ENCODE measurements at regions not wholly inside any gene's neighbourhood (a gene's known extent, or its start where the extent isn't known, plus 50 kb on each side); places are given as distances from the start of the nearest gene placed in this dataset.

DNA sequence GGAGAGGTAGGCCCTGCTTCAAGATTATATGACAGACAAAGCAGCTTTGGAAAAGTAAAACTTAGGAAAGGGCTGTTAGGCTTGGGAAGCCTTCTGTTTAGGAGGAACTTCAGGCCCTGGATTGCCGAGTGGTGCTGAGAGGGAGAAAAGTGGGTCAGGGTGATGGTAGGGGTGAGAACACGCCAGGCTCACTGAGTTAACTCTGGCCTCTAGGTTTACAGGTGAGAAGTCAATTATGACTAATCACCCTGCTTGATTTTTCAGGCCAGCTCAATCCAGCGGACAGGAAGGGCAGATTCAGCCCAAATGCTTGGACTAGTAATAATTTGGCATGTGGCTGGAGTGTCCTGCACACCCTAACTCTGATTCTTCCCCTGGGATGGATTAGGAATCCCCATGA, 365.1 kb upstream of the LMCD1 start:
- no peaks in the 10 kb centered on the region for H3K79me2 ChIP-seq (ENCODE audit: insufficient read depth)
- H4K20me1 ChIP-seq (ENCODE audit: insufficient read depth) = no peaks in the 10 kb centered on the region
- no peak overlapping the region for H3K4me2 ChIP-seq (ENCODE audit: unreplicated experiment)
- H3F3A ChIP-seq (ENCODE audit: insufficient read depth) = no peaks in the 10 kb centered on the region
- no peak overlapping the region for H3K9ac ChIP-seq
- no peaks in the 10 kb centered on the region for H3K9me2 ChIP-seq (ENCODE audit: insufficient read depth)
- H3K4me1 ChIP-seq (ENCODE audit: insufficient read depth) = no peaks in the 10 kb centered on the region
- in situ Hi-C loops (cut with MboI) = no loop called here
- H3K4me3 ChIP-seq = no peak overlapping the region
- H3K27me3 ChIP-seq (replicated peaks; ENCODE audit: insufficient read depth) = no peaks in the 10 kb centered on the region
- no peak for TF ChIP-seq EZH2phosphoT487 (IDR thresholded peaks at IDR 0.05; ENCODE audit: insufficient read depth, low read depth)
- TF ChIP-seq EZH2 (IDR thresholded peaks at IDR 0.05; ENCODE audit: insufficient read depth, poor library complexity, severe bottlenecking) = no peak
- no peak for DNase-seq
- H3K36me3 ChIP-seq (ENCODE audit: low read depth) = no peaks in the 10 kb centered on the region
- H2AFZ ChIP-seq = no peak overlapping the region
- H3K27ac ChIP-seq = no peak overlapping the region
- WGBS, 2 experiments (ENCODE audit: low coverage in 1 of 2, low lambda C conversion rate in 2 of 2, missing lambda C conversion rate in 2 of 2) = 47 to 52% methylated on average over 3 of the region's 3 CpGs
- no peaks in the 10 kb centered on the region for H3K9me3 ChIP-seq (ENCODE audit: low read depth)

DNA sequence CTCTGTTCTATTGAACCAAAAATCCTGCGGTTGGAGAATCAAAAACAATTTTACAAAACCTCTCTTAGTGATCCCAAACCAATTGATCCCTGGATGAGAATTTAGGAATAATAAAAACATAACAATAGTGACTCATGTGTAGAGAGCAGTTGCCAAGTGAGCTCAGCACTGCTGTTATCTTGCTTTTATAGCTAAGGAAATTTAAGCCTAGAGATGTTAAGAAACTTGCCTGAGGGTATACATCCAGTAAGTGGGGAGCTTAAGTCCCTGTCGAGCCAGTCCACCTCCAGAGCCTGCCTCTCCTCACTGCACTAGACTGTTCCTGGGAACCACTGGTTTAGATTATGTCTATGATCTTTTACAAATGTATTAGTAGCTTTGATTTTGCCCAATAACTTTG, 358.4 kb upstream of the LMCD1 start:
- Histone ChIP-seq H3K79me2 (ENCODE audit: insufficient read depth) (no peaks in the 10 kb centered on the region), H3K4me3 (no peak overlapping the region), H3F3A (ENCODE audit: insufficient read depth) (no peaks in the 10 kb centered on the region), H3K27ac (no peak overlapping the region), H3K27me3 (replicated peaks; ENCODE audit: insufficient read depth) (no peaks in the 10 kb centered on the region), H3K9me2 (ENCODE audit: insufficient read depth) (no peaks in the 10 kb centered on the region), H2AFZ (no peak overlapping the region), H3K9me3 (ENCODE audit: low read depth) (no peaks in the 10 kb centered on the region), H4K20me1 (ENCODE audit: insufficient read depth) (no peaks in the 10 kb centered on the region), H3K4me2 (ENCODE audit: unreplicated experiment) (no peak overlapping the region), H3K9ac (no peak overlapping the region), H3K4me1 (ENCODE audit: insufficient read depth) (peaks cover 4% of the 10 kb centered on the region), H3K36me3 (ENCODE audit: low read depth) (no peaks in the 10 kb centered on the region)
- peak; percentile 36 for DNase-seq
- in situ Hi-C loops (cut with MboI) = no loop called here
- TF ChIP-seq EZH2 (IDR thresholded peaks at IDR 0.05; ENCODE audit: insufficient read depth, poor library complexity, severe bottlenecking) = no peak
- TF ChIP-seq EZH2phosphoT487 (IDR thresholded peaks at IDR 0.05; ENCODE audit: insufficient read depth, low read depth) = no peak
- WGBS, 2 experiments (ENCODE audit: low coverage in 1 of 2, low lambda C conversion rate in 2 of 2, missing lambda C conversion rate in 2 of 2) = 18 to 25% methylated on average over 2 of the region's 2 CpGs

DNA sequence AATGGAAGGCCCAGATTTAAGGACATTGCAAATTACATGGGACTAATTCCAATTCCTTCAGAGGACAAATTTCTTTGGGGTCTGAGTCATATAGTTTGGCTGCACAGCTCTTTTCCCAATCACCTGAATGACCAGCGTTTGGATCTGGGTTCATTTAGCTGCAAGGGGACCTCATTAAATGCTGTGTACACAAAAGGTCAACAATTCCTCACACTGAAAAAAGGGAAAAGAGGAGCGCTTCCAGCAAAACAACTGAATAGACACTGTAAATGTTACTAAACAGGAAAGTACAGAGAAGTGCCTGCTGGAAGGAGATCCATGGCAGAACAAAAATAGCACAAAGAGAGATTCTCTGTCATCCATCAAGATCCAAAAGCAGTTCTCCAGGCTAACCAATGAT, 356.0 kb upstream of the LMCD1 start:
- peaks cover 4% of the 10 kb centered on the region for H3K4me1 ChIP-seq (ENCODE audit: insufficient read depth)
- H3K36me3 ChIP-seq (ENCODE audit: low read depth) = no peaks in the 10 kb centered on the region
- DNase-seq = no peak
- H3K9me2 ChIP-seq (ENCODE audit: insufficient read depth) = no peaks in the 10 kb centered on the region
- no peak overlapping the region for H3K27ac ChIP-seq
- no peaks in the 10 kb centered on the region for H4K20me1 ChIP-seq (ENCODE audit: insufficient read depth)
- in situ Hi-C loops (cut with MboI) = no loop called here
- no peak overlapping the region for H3K4me3 ChIP-seq
- H2AFZ ChIP-seq = no peak overlapping the region
- TF ChIP-seq EZH2phosphoT487 (IDR thresholded peaks at IDR 0.05; ENCODE audit: insufficient read depth, low read depth) = no peak
- TF ChIP-seq EZH2 (IDR thresholded peaks at IDR 0.05; ENCODE audit: insufficient read depth, poor library complexity, severe bottlenecking) = no peak
- no peak overlapping the region for H3K9ac ChIP-seq
- 56 to 75% methylated on average over 2 of the region's 2 CpGs for WGBS, 2 experiments (ENCODE audit: low coverage in 1 of 2, low lambda C conversion rate in 2 of 2, missing lambda C conversion rate in 2 of 2)
- no peaks in the 10 kb centered on the region for H3K27me3 ChIP-seq (replicated peaks; ENCODE audit: insufficient read depth)
- no peaks in the 10 kb centered on the region for H3K79me2 ChIP-seq (ENCODE audit: insufficient read depth)
- no peaks in the 10 kb centered on the region for H3F3A ChIP-seq (ENCODE audit: insufficient read depth)
- H3K4me2 ChIP-seq (ENCODE audit: unreplicated experiment) = no peak overlapping the region
- no peaks in the 10 kb centered on the region for H3K9me3 ChIP-seq (ENCODE audit: low read depth)

DNA sequence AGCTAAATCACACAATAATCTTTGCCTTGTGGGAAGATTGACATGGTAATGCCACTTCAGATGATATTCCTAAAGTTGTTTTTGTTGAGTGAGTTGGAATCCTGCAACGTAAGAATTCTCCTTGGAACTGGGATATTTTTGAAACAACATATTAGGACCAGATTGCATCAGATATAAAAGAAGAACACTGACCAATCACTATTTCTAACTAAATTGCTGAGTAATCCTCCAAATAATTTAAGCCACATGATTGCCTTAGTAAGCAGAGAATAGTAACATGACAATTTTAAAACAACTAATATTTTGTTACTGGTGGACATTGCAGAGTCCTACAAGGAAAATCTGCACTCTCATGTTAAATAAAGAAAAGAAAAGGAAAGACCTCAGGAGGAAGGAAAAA, 353.9 kb upstream of the LMCD1 start:
- Histone ChIP-seq H4K20me1 (ENCODE audit: insufficient read depth) (no peaks in the 10 kb centered on the region), H3K9me3 (ENCODE audit: low read depth) (no peaks in the 10 kb centered on the region), H3K79me2 (ENCODE audit: insufficient read depth) (no peaks in the 10 kb centered on the region), H3K4me1 (ENCODE audit: insufficient read depth) (peaks cover 4% of the 10 kb centered on the region), H3K4me3 (no peak overlapping the region), H3K36me3 (ENCODE audit: low read depth) (no peaks in the 10 kb centered on the region), H3K27me3 (replicated peaks; ENCODE audit: insufficient read depth) (no peaks in the 10 kb centered on the region), H2AFZ (peak overlapping the region; percentile 39), H3K27ac (0 out of 2 replicates have a peak overlapping the region, but pooled peaks have one; percentile 24), H3K9me2 (ENCODE audit: insufficient read depth) (no peaks in the 10 kb centered on the region), H3F3A (ENCODE audit: insufficient read depth) (no peaks in the 10 kb centered on the region), H3K9ac (no peak overlapping the region), H3K4me2 (ENCODE audit: unreplicated experiment) (no peak overlapping the region)
- whole genome bisulfite sequencing, 2 experiments (ENCODE audit: low coverage in 1 of 2, low lambda C conversion rate in 2 of 2, missing lambda C conversion rate in 2 of 2) = 5 to 14% methylated on average over 1 of the region's 1 CpG
- no peak for TF ChIP-seq EZH2 (IDR thresholded peaks at IDR 0.05; ENCODE audit: insufficient read depth, poor library complexity, severe bottlenecking)
- TF ChIP-seq EZH2phosphoT487 (IDR thresholded peaks at IDR 0.05; ENCODE audit: insufficient read depth, low read depth) = no peak
- in situ Hi-C loops (cut with MboI) = no loop called here
- peak; percentile 55 for DNase-seq

DNA sequence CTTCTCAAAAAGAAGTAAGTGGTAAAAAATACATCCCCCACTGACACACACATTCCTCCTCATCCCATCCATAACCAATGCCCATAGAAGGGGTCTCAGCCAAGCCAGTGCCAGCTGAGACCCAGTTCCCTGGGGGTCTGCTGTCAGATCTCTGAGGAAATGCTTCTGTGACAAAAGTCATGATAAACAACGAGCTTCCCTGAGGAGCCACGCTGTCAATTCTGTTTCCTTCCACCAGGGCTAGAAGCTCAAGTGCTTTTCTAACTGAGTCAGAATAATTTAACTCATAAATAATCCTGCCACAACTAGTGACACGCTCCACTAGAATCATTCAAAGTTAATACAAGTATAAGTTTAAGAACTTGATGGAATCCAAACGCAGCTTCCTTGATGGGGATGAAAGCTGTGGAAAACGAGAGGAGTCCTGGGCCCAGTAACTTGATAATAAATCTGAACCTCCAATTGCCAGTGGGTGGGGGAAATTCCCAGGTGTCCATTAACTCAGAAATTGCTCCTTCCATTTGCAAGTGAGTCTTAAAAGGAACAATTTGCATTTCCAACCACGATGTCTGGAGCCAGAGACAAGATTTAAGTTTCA, 348.7 kb upstream of the LMCD1 start:
- no peak overlapping the region for H3K27ac ChIP-seq
- no peaks in the 10 kb centered on the region for H3K36me3 ChIP-seq (ENCODE audit: low read depth)
- H3K9me2 ChIP-seq (ENCODE audit: insufficient read depth) = no peaks in the 10 kb centered on the region
- no peaks in the 10 kb centered on the region for H4K20me1 ChIP-seq (ENCODE audit: insufficient read depth)
- WGBS, 2 experiments (ENCODE audit: low coverage in 1 of 2, low lambda C conversion rate in 2 of 2, missing lambda C conversion rate in 2 of 2) = 44 to 49% methylated on average over 6 of the region's 6 CpGs
- H3F3A ChIP-seq (ENCODE audit: insufficient read depth) = no peaks in the 10 kb centered on the region
- no peak for DNase-seq
- in situ Hi-C loops (cut with MboI) = no loop called here
- H3K9ac ChIP-seq = no peak overlapping the region
- H3K9me3 ChIP-seq (ENCODE audit: low read depth) = no peaks in the 10 kb centered on the region
- TF ChIP-seq EZH2 (IDR thresholded peaks at IDR 0.05; ENCODE audit: insufficient read depth, poor library complexity, severe bottlenecking) = no peak
- TF ChIP-seq EZH2phosphoT487 (IDR thresholded peaks at IDR 0.05; ENCODE audit: insufficient read depth, low read depth) = no peak
- no peaks in the 10 kb centered on the region for H3K27me3 ChIP-seq (replicated peaks; ENCODE audit: insufficient read depth)
- H3K4me3 ChIP-seq = no peak overlapping the region
- H3K4me1 ChIP-seq (ENCODE audit: insufficient read depth) = peaks cover 3% of the 10 kb centered on the region
- H3K79me2 ChIP-seq (ENCODE audit: insufficient read depth) = no peaks in the 10 kb centered on the region
- H3K4me2 ChIP-seq (ENCODE audit: unreplicated experiment) = no peak overlapping the region
- no peak overlapping the region for H2AFZ ChIP-seq

Measured in GM23248 (cell line).